HEK293 (cell line): ENCODE measurements at regions not wholly inside any gene's neighbourhood (a gene's known extent, or its start where the extent isn't known, plus 50 kb on each side); places are given as distances from the start of the nearest gene placed in this dataset.

Experiments used
- CTCF ChIA-PET: fragments of 350-600 bp; formaldehyde crosslinking; extraction: SDS; loops from one replicate; lab custom pipeline; 2021; ENCODE audit warnings: antibody characterized with exemption; lab: Yijun Ruan, JAX
- POLR2A ChIA-PET: fragments of 300-600 bp; formaldehyde crosslinking; extraction: SDS; loops from one replicate; lab custom pipeline; 2020; ENCODE audit warnings: antibody characterized with exemption, inconsistent platforms; lab: Yijun Ruan, JAX
- H3K27ac ChIP-seq: fragments of 200-500 bp; sonication (Bioruptor generic); 2 replicates; pipeline ENCODE4 v1.5.1; 2014; ENCODE audit warnings: low read depth, low read length, control low read depth, inconsistent platforms; ENCODE audit errors: extremely low read depth
- H3K36me3 ChIP-seq, 2 experiments: fragments of 200-500 bp in 1 of 2; sonication (Bioruptor generic) in 1 of 2; 1 replicate in 1 of 2; 2 replicates in 1 of 2; pipeline ENCODE4 v1.5.1; 2014 to 2017; ENCODE audit warnings: inconsistent platforms in 2 of 2, low read length in 2 of 2; ENCODE audit not compliant: control insufficient read depth in 2 of 2, insufficient read depth in 1 of 2
- H3K4me1 ChIP-seq: fragments of 200-500 bp; sonication (Bioruptor generic); 2 replicates; pipeline ENCODE4 v1.5.1; 2014; ENCODE audit warnings: mild to moderate bottlenecking, low read length, inconsistent platforms; ENCODE audit not compliant: control insufficient read depth, insufficient read depth
- H3K4me3 ChIP-seq: 2 replicates; pipeline ENCODE4 v1.5.1; 2011; ENCODE audit warnings: low read depth, mild to moderate bottlenecking, control low read depth, low read length, moderate library complexity
- H3K9me3 ChIP-seq: fragments of 200-500 bp; sonication (Bioruptor generic); 2 replicates; pipeline ENCODE4 v1.5.1; 2014; ENCODE audit warnings: low read depth, low read length, inconsistent platforms; ENCODE audit not compliant: control insufficient read depth, insufficient read depth
- HOXC10 ChIP-seq: sonication (generic); formaldehyde crosslinking; IDR thresholded peaks from 2 replicates; pipeline ENCODE4 v1.8.1; 2023; ENCODE audit warnings: mild to moderate bottlenecking, missing genetic modification reagents
- KLF1 ChIP-seq: fragments of 450-650 bp; formaldehyde crosslinking; IDR thresholded peaks from 2 replicates; pipeline ENCODE4 v1.5.1; 2016; ENCODE audit warnings: missing biosample characterization, missing genetic modification characterization
- KLF10 ChIP-seq: fragments of 450-650 bp; IDR thresholded peaks from 2 replicates; pipeline ENCODE4 v1.5.1; 2018; ENCODE audit warnings: missing biosample characterization, mild to moderate bottlenecking, missing genetic modification characterization
- KLF16 ChIP-seq: fragments of 450-650 bp; formaldehyde crosslinking; IDR thresholded peaks from 2 replicates; pipeline ENCODE4 v1.5.1; 2017; ENCODE audit warnings: missing biosample characterization, missing genetic modification characterization
- MYNN ChIP-seq: fragments of 450-650 bp; formaldehyde crosslinking; IDR thresholded peaks from 2 replicates; pipeline ENCODE4 v1.5.1; 2016; ENCODE audit warnings: missing biosample characterization, missing genetic modification characterization, borderline replicate concordance
- SP7 ChIP-seq: fragments of 450-650 bp; formaldehyde crosslinking; IDR thresholded peaks from 2 replicates; pipeline ENCODE4 v1.5.1; 2016; ENCODE audit warnings: missing biosample characterization, missing genetic modification characterization
- ZBTB1 ChIP-seq: fragments of 450-650 bp; formaldehyde crosslinking; IDR thresholded peaks from 2 replicates; pipeline ENCODE4 v1.5.1; 2016; ENCODE audit warnings: missing biosample characterization, missing genetic modification characterization
- ZBTB21 ChIP-seq: fragments of 450-650 bp; formaldehyde crosslinking; IDR thresholded peaks from 2 replicates; pipeline ENCODE4 v1.5.1; 2017; ENCODE audit warnings: missing biosample characterization, missing genetic modification characterization
- ZEB2 ChIP-seq: fragments of 450-650 bp; formaldehyde crosslinking; IDR thresholded peaks from 2 replicates; pipeline ENCODE4 v1.5.1; 2016; ENCODE audit warnings: missing biosample characterization, missing genetic modification characterization
- ZFP3 ChIP-seq: fragments of 450-650 bp; formaldehyde crosslinking; IDR thresholded peaks from 2 replicates; pipeline ENCODE4 v1.5.1; 2016; ENCODE audit warnings: low read depth, missing biosample characterization, missing genetic modification characterization
- ZIC2 ChIP-seq: fragments of 450-650 bp; formaldehyde crosslinking; IDR thresholded peaks from 2 replicates; pipeline ENCODE4 v1.5.1; 2016; ENCODE audit warnings: missing biosample characterization, missing genetic modification characterization
- ZNF174 ChIP-seq: fragments of 450-650 bp; formaldehyde crosslinking; IDR thresholded peaks from 2 replicates; pipeline ENCODE4 v1.5.0; 2017; ENCODE audit warnings: missing biosample characterization, mild to moderate bottlenecking, missing genetic modification characterization
- ZNF184 ChIP-seq: fragments of 450-650 bp; IDR thresholded peaks from 2 replicates; pipeline ENCODE4 v1.5.1; 2018; ENCODE audit warnings: missing biosample characterization, mild to moderate bottlenecking, missing genetic modification characterization
- ZNF202 ChIP-seq: fragments of 450-650 bp; formaldehyde crosslinking; IDR thresholded peaks from 2 replicates; pipeline ENCODE4 v1.5.1; 2016; ENCODE audit warnings: missing biosample characterization, missing genetic modification characterization, borderline replicate concordance
- ZNF266 ChIP-seq: fragments of 450-650 bp; formaldehyde crosslinking; IDR thresholded peaks from 2 replicates; pipeline ENCODE4 v1.5.1; 2016; ENCODE audit warnings: missing biosample characterization, missing genetic modification characterization, low read depth
- ZNF292 ChIP-seq: fragments of 450-650 bp; formaldehyde crosslinking; IDR thresholded peaks from 2 replicates; pipeline ENCODE4 v1.5.1; 2016; ENCODE audit warnings: low read depth, missing biosample characterization, missing genetic modification characterization, borderline replicate concordance
- ZNF37A ChIP-seq: fragments of 450-650 bp; IDR thresholded peaks from 2 replicates; pipeline ENCODE4 v1.5.1; 2018; ENCODE audit warnings: missing biosample characterization, missing genetic modification characterization
- ZNF585B ChIP-seq: fragments of 450-650 bp; formaldehyde crosslinking; IDR thresholded peaks from 2 replicates; pipeline ENCODE4 v1.5.1; 2016; ENCODE audit warnings: missing biosample characterization, missing genetic modification characterization
- ZNF623 ChIP-seq: fragments of 450-650 bp; formaldehyde crosslinking; IDR thresholded peaks from 2 replicates; pipeline ENCODE4 v1.5.1; 2016; ENCODE audit warnings: missing biosample characterization, missing genetic modification characterization
- ZNF654 ChIP-seq: fragments of 450-650 bp; formaldehyde crosslinking; IDR thresholded peaks from 2 replicates; pipeline ENCODE4 v1.5.1; 2016; ENCODE audit warnings: low read depth, missing biosample characterization, missing genetic modification characterization
- ZNF660 ChIP-seq: fragments of 450-650 bp; IDR thresholded peaks from 2 replicates; pipeline ENCODE4 v1.5.1; 2018; ENCODE audit warnings: missing biosample characterization, mild to moderate bottlenecking, missing genetic modification characterization
- ZNF76 ChIP-seq: fragments of 450-650 bp; formaldehyde crosslinking; IDR thresholded peaks from 2 replicates; pipeline ENCODE4; 2016; ENCODE audit warnings: low read depth, missing biosample characterization, missing genetic modification characterization, borderline replicate concordance
- ZNF777 ChIP-seq: fragments of 450-650 bp; formaldehyde crosslinking; IDR thresholded peaks from 2 replicates; pipeline ENCODE4 v1.5.1; 2017; ENCODE audit warnings: missing biosample characterization, missing genetic modification characterization, borderline replicate concordance
- ZNF791 ChIP-seq: fragments of 450-650 bp; formaldehyde crosslinking; IDR thresholded peaks from 2 replicates; pipeline ENCODE4 v1.5.1; 2016; ENCODE audit warnings: missing biosample characterization, missing genetic modification characterization
- TF ChIP-seq, protein P1 (sequence below): fragments of 450-650 bp; IDR thresholded peaks from 2 replicates; pipeline ENCODE4 v1.5.1; 2018; ENCODE audit warnings: missing biosample characterization, mild to moderate bottlenecking, missing genetic modification characterization
- TF ChIP-seq, protein P2 (sequence below): fragments of 450-650 bp; formaldehyde crosslinking; IDR thresholded peaks from 2 replicates; pipeline ENCODE4 v1.5.1; 2016; ENCODE audit warnings: missing biosample characterization, missing genetic modification characterization
- TF ChIP-seq, protein P3 (sequence below): fragments of 450-650 bp; formaldehyde crosslinking; IDR thresholded peaks from 2 replicates; pipeline ENCODE4 v1.5.1; 2016; ENCODE audit warnings: missing biosample characterization, missing genetic modification characterization, low read depth

DNA sequence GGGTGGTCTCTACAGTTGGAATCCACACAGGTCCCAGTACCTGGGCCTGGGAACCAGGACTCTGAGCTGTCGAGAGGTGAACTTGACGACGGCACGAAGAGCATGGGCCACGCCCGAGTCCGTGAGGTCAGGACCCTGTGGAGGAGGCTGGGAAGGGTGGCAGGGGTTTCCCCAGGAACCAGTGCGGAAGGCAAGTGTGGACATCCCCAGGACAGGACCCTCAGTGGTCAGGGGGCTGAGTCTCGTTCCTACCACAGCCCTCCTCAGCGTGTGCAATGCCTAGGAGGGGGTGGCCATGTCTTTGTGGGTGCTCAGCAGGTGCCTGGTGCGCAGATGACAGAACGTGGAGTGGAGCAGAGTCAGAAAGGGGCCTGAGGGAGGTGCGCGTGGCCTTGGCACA, 335.6 kb upstream of the SALL3 start:
- peaks cover 9% of the 10 kb centered on the region for H3K4me1 ChIP-seq
- H3K4me3 ChIP-seq, result no peak overlapping the region
- POLR2A ChIA-PET, result no interaction called here
- TF ChIP-seq ZNF791 (no peak), ZNF585B (tag by site-specific recombination) (no peak), HOXC10 (CRISPR knock-in tag) (no peak), ZNF37A (tag by site-specific recombination) (no peak), ZIC2 (no peak), ZNF174 (tag by site-specific recombination) (no peak), KLF1 (tag by site-specific recombination) (no peak), KLF10 (no peak), SP7 (no peak)
- TF ChIP-seq, protein P1, sequence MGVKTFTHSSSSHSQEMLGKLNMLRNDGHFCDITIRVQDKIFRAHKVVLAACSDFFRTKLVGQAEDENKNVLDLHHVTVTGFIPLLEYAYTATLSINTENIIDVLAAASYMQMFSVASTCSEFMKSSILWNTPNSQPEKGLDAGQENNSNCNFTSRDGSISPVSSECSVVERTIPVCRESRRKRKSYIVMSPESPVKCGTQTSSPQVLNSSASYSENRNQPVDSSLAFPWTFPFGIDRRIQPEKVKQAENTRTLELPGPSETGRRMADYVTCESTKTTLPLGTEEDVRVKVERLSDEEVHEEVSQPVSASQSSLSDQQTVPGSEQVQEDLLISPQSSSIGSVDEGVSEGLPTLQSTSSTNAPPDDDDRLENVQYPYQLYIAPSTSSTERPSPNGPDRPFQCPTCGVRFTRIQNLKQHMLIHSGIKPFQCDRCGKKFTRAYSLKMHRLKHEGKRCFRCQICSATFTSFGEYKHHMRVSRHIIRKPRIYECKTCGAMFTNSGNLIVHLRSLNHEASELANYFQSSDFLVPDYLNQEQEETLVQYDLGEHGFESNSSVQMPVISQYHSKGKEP (tag by site-specific recombination), result no peak
- TF ChIP-seq, protein P2, sequence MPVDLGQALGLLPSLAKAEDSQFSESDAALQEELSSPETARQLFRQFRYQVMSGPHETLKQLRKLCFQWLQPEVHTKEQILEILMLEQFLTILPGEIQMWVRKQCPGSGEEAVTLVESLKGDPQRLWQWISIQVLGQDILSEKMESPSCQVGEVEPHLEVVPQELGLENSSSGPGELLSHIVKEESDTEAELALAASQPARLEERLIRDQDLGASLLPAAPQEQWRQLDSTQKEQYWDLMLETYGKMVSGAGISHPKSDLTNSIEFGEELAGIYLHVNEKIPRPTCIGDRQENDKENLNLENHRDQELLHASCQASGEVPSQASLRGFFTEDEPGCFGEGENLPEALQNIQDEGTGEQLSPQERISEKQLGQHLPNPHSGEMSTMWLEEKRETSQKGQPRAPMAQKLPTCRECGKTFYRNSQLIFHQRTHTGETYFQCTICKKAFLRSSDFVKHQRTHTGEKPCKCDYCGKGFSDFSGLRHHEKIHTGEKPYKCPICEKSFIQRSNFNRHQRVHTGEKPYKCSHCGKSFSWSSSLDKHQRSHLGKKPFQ (tag by site-specific recombination), result no peak
- TF ChIP-seq, protein P3, sequence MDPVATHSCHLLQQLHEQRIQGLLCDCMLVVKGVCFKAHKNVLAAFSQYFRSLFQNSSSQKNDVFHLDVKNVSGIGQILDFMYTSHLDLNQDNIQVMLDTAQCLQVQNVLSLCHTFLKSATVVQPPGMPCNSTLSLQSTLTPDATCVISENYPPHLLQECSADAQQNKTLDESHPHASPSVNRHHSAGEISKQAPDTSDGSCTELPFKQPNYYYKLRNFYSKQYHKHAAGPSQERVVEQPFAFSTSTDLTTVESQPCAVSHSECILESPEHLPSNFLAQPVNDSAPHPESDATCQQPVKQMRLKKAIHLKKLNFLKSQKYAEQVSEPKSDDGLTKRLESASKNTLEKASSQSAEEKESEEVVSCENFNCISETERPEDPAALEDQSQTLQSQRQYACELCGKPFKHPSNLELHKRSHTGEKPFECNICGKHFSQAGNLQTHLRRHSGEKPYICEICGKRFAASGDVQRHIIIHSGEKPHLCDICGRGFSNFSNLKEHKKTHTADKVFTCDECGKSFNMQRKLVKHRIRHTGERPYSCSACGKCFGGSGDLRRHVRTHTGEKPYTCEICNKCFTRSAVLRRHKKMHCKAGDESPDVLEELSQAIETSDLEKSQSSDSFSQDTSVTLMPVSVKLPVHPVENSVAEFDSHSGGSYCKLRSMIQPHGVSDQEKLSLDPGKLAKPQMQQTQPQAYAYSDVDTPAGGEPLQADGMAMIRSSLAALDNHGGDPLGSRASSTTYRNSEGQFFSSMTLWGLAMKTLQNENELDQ (tag by site-specific recombination), result no peak
- H3K27ac ChIP-seq, result no peak overlapping the region
- H3K36me3 ChIP-seq, result no peaks in the 10 kb centered on the region
- CTCF ChIA-PET, result no interaction called here
- no peaks in the 10 kb centered on the region for H3K9me3 ChIP-seq

DNA sequence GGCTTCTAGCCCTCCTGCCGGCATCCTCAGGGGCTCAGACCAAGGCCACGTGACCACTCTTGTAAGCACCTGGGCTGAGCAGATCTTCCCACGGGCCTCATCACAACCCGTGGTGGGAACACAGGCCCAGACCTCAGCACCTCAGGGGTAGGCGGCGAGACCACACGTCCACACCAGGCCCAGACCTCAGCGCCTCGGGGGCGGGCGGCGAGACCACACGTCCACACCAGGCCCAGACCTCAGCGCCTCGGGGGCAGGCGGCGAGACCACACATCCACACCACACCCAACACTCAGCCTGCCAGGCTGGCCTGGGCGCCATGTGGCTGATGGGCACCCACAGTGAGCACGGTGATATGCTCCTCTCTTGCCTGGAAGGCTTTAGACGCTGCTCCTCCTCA, 334.4 kb upstream of the SALL3 start:
- Histone ChIP-seq H3K9me3 (no peaks in the 10 kb centered on the region), H3K36me3 (no peaks in the 10 kb centered on the region), H3K27ac (no peak overlapping the region), H3K4me1 (peaks cover 8% of the 10 kb centered on the region), H3K4me3 (no peak overlapping the region)
- ChIA-PET POLR2A (no interaction called here), CTCF (interaction anchor here (0.6 kb wide), 1 partner anchor 600 kb away, joined by 3 read pairs; no protein-coding TSS in a partner anchor)
- TF ChIP-seq ZNF654 (tag by site-specific recombination), result no peak
- TF ChIP-seq ZNF292 (tag by site-specific recombination), result no peak
- TF ChIP-seq ZBTB21 (tag by site-specific recombination), result no peak
- no peak for TF ChIP-seq ZNF660
- no peak for TF ChIP-seq ZEB2 (tag by site-specific recombination)
- TF ChIP-seq ZBTB1, result no peak

DNA sequence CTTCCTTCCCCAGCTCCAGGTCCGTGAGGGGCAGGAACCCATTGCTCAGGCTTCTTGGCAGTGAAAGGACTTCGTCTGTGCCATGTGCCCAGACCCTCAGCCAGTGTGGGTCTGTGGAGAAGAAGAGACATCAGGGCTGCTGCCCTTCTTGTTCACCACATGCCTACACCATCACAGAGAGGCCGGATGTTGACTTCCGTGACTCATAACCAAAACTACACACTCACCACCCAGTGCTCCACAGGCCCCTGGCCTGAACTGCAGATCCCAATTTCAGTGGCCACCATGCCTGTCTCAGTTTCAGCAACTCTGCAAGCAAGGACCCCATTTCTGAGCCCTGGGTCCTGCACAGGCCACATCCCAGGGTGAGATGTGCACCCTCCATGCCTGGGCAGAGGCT, 332.6 kb upstream of the SALL3 start:
- Histone ChIP-seq H3K36me3 (no peaks in the 10 kb centered on the region), H3K4me1 (peaks cover 8% of the 10 kb centered on the region), H3K4me3 (no peak overlapping the region), H3K9me3 (no peaks in the 10 kb centered on the region), H3K27ac (no peak overlapping the region)
- CTCF ChIA-PET, result interaction anchor here (0.6 kb wide), 1 partner anchor 882 kb away, joined by 3 read pairs; no protein-coding TSS in a partner anchor
- POLR2A ChIA-PET, result no interaction called here
- TF ChIP-seq MYNN (tag by site-specific recombination), result no peak
- no peak for TF ChIP-seq ZNF623 (tag by site-specific recombination)
- TF ChIP-seq ZNF76, result no peak
- no peak for TF ChIP-seq ZNF202 (tag by site-specific recombination)
- TF ChIP-seq ZNF777 (tag by site-specific recombination), result no peak
- no peak for TF ChIP-seq KLF16 (tag by site-specific recombination)
- no peak for TF ChIP-seq ZIC2
- no peak for TF ChIP-seq ZFP3
- no peak for TF ChIP-seq ZNF184 (tag by site-specific recombination)
- TF ChIP-seq ZNF266 (tag by site-specific recombination), result no peak
